ENCODE measurements at regions not wholly inside any gene's neighbourhood (a gene's known extent, or its start where the extent isn't known, plus 50 kb on each side); places are given as distances from the start of the nearest gene placed in this dataset.

DNA sequence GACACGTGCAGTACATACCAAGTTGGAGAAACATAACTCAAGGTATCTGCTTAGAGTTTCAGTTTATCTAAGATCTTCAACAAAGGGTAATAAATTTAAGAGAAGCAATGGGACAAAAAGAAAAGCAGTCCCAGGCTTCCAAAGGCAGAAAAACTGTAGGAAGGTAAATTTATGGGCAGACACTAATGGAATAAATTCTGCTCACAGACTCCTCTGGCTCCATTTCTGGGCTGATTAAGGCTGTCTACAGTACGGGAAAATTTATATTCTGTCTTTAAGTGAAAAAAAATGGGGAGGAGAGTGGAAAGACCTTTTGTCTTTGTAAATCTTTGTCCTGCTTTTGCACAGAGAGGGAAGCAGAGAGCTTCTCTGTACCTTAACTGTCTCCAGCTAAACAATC lies 587.5 kb upstream of the IGFBP3 start:
- Histone ChIP-seq H3K4me3 (no peak overlapping the region), H3K27ac (no peak overlapping the region)
- DNase-seq (ENCODE audit: low spot score) = no peak
- TF ChIP-seq, protein P1, sequence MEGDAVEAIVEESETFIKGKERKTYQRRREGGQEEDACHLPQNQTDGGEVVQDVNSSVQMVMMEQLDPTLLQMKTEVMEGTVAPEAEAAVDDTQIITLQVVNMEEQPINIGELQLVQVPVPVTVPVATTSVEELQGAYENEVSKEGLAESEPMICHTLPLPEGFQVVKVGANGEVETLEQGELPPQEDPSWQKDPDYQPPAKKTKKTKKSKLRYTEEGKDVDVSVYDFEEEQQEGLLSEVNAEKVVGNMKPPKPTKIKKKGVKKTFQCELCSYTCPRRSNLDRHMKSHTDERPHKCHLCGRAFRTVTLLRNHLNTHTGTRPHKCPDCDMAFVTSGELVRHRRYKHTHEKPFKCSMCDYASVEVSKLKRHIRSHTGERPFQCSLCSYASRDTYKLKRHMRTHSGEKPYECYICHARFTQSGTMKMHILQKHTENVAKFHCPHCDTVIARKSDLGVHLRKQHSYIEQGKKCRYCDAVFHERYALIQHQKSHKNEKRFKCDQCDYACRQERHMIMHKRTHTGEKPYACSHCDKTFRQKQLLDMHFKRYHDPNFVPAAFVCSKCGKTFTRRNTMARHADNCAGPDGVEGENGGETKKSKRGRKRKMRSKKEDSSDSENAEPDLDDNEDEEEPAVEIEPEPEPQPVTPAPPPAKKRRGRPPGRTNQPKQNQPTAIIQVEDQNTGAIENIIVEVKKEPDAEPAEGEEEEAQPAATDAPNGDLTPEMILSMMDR (IDR thresholded peaks at IDR 0.05) = no peak

DNA sequence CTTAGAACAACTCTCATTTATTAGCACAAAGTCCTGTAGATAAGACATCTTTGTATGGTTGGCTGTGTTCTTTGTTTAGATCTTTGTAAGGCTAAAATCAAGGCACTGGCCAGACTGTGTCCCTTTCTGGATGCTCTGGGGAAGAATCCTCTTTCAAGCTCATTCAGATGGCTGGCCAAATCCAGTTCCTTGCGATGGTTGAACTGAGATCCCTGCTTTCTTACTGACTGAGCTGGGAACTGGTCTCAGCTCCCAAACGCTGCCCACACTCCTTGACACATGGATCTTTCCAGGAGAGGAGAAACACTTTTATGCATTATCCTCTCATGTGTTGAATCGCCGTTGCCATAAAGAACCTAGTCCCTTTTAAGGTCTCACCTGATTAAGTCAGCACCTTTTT lies 586.5 kb upstream of the IGFBP3 start:
- DNase-seq (ENCODE audit: low spot score) = no peak
- H3K27ac ChIP-seq = no peak overlapping the region
- TF ChIP-seq, protein P1 (IDR thresholded peaks at IDR 0.05) = no peak
- no peak overlapping the region for H3K4me3 ChIP-seq

DNA sequence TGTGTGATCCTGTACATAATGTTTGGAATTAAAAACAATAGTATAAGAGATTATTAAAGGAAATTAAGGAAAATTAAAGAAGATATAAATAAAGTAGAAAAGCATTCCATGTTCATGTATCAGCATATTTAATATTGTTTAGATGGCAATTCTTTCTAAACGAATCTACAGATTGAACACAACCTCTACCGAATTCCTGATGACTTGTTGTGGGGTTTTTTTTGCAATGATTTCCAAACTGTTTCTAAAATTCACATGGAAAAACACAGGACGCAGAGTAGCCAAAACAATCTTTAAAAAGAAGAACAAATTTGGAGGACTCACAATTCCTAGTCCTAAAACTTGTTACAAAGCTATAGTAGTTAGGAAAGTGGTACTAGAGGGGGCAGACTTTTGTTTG lies 573.4 kb upstream of the IGFBP3 start:
- DNase-seq (ENCODE audit: low spot score) = no peak

DNA sequence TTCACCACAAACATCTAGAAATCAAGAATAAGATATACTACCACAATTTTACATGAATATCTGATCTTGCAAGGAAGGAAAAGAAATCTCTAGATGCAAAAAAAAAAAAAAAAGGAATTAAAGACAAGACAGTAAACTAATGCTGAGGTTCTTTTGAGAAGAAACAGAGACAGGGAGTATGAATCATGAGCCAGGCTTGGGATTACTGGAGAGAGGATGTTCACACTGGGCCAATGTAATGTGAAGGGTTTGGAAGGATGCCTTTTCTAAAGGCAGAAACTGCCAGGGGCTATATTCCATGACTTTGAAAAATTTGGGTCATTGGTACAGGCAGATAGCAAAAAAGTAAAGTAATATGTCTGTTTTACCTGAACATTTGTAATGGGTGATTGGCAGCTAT lies 573.0 kb upstream of the IGFBP3 start:
- no peak overlapping the region for H3K27ac ChIP-seq
- TF ChIP-seq, protein P1 (IDR thresholded peaks at IDR 0.05) = no peak
- DNase-seq (ENCODE audit: low spot score) = no peak
- H3K4me3 ChIP-seq = no peak overlapping the region

More for the DNA sequence above, 573.4 kb upstream of the IGFBP3 start:
- no peak overlapping the region for H3K4me3 ChIP-seq
- no peak overlapping the region for H3K27ac ChIP-seq
- TF ChIP-seq, protein P1 (IDR thresholded peaks at IDR 0.05) = no peak

DNA sequence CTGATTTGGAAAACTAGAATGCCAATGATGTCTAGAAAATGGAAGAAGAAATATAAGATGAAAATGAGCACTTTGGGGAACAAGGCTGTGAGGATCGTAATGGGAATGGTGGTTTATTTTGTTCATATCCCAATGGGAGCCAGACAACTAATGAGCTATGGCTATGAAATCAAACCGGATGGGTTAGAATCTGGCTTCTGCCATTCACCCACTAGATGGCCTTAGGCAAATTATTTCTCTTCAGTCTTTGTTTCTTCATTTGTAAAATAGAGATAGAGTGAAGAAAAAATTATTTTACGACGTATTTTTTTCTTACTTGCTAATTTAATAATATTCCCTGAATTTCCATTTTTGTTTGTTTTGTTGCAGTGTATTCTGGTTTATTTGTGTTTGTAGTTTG lies 572.1 kb upstream of the IGFBP3 start:
- no peak overlapping the region for H3K27ac ChIP-seq
- DNase-seq (ENCODE audit: low spot score) = no peak
- no peak overlapping the region for H3K4me3 ChIP-seq
- TF ChIP-seq, protein P1 (IDR thresholded peaks at IDR 0.05) = no peak

DNA sequence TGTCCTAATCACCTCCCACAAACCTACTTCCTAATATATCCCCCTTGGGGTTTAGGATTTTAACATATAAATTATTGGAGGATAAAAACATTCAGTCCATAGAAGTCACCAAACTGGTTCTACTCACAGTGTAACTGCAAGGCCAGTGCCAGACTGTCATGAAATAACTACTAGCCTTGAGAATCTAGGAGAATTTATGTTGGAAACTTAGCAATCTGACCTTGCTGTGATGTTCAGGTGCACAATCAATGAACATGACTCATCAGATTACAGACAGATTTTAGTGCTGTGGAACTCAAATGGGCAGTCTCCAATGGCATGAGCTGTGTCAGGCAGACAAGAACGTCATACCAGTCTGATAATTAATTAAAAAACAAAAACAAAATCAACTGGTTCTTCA lies 571.4 kb upstream of the IGFBP3 start:
- no peak overlapping the region for H3K27ac ChIP-seq
- DNase-seq (ENCODE audit: low spot score) = no peak
- TF ChIP-seq, protein P1 (IDR thresholded peaks at IDR 0.05) = no peak
- H3K4me3 ChIP-seq = no peak overlapping the region

DNA sequence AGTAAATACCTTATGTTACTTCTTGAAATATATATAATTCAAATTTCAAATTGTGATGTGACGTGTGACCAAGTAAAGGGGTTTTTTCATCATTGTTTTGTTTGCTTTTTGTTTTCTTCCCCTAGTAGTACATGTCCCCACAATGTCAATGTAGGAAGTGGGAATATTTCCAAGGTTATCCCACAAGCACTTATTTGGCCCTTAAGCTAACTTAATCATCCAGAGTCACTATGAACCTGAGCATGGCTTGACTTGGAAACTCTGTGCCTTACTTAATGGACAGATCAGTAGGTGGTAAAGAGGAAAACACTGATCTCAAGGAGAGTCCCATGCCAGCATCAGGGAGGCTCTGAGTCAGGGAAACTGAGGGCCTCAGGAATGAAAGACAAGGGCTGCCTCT lies 569.3 kb upstream of the IGFBP3 start:
- H3K4me3 ChIP-seq = no peak overlapping the region
- DNase-seq (ENCODE audit: low spot score) = no peak
- TF ChIP-seq, protein P1 (IDR thresholded peaks at IDR 0.05) = no peak
- H3K27ac ChIP-seq = no peak overlapping the region
